ENCODE measurements at regions not wholly inside any gene's neighbourhood (a gene's known extent, or its start where the extent isn't known, plus 50 kb on each side); places are given as distances from the start of the nearest gene placed in this dataset.

- no peak for TF ChIP-seq EZH2 (IDR thresholded peaks at IDR 0.05; ENCODE audit: low read depth)
- TF ChIP-seq, protein P1, sequence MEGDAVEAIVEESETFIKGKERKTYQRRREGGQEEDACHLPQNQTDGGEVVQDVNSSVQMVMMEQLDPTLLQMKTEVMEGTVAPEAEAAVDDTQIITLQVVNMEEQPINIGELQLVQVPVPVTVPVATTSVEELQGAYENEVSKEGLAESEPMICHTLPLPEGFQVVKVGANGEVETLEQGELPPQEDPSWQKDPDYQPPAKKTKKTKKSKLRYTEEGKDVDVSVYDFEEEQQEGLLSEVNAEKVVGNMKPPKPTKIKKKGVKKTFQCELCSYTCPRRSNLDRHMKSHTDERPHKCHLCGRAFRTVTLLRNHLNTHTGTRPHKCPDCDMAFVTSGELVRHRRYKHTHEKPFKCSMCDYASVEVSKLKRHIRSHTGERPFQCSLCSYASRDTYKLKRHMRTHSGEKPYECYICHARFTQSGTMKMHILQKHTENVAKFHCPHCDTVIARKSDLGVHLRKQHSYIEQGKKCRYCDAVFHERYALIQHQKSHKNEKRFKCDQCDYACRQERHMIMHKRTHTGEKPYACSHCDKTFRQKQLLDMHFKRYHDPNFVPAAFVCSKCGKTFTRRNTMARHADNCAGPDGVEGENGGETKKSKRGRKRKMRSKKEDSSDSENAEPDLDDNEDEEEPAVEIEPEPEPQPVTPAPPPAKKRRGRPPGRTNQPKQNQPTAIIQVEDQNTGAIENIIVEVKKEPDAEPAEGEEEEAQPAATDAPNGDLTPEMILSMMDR (conservative IDR thresholded peaks at IDR 0.05) = no peak
Measured at GRCh38 chr18:47750889-47751423, 179.5 kb downstream of the SMAD2 start.
